ENCODE measurements at regions not wholly inside any gene's neighbourhood (a gene's known extent, or its start where the extent isn't known, plus 50 kb on each side); places are given as distances from the start of the nearest gene placed in this dataset.
"Not testable (repeated sequence)": the region's sequence is repeated elsewhere in the genome, so short reads cannot be mapped to it uniquely, and the experiment has no call there.

GRCh38 chr2:111273007-111273406 lies 152.3 kb downstream of the BCL2L11 start:
- H3K27ac Mint-ChIP-seq; H3K27ac ChIP-seq (ENCODE audit: low read depth, low read length); H3K9ac ChIP-seq (ENCODE audit: extremely low read depth, low read length, poor library complexity, severe bottlenecking); DNase-seq; H3K9me3 ChIP-seq (ENCODE audit: control insufficient read depth, low read length); H3K4me1 Mint-ChIP-seq; H3K4me3 ChIP-seq (ENCODE audit: low read length); H3K36me3 ChIP-seq (ENCODE audit: control insufficient read depth, insufficient read depth, low read length); H3K27me3 ChIP-seq (ENCODE audit: control insufficient read depth, insufficient read depth, low read length, poor library complexity, severe bottlenecking); H3K4me3 Mint-ChIP-seq; H3K36me3 Mint-ChIP-seq (ENCODE audit: low read depth); H3K27me3 Mint-ChIP-seq (ENCODE audit: insufficient read depth); H3K4me1 ChIP-seq (ENCODE audit: control insufficient read depth, insufficient read depth, low read length); H3K9me3 Mint-ChIP-seq: not testable (repeated sequence)
- 77 to 94% methylated on average over 3 of the region's 7 CpGs for WGBS, 2 experiments (ENCODE audit: insufficient coverage in 1 of 2, insufficient read length in 1 of 2)

- not testable (repeated sequence) for H3K4me1 ChIP-seq (ENCODE audit: control insufficient read depth, insufficient read depth, low read length); H3K36me3 Mint-ChIP-seq (ENCODE audit: low read depth); H3K9me3 ChIP-seq (ENCODE audit: control insufficient read depth, low read length); H3K4me3 Mint-ChIP-seq; H3K4me3 ChIP-seq (ENCODE audit: low read length); H3K27me3 ChIP-seq (ENCODE audit: control insufficient read depth, insufficient read depth, low read length, poor library complexity, severe bottlenecking); H3K4me1 Mint-ChIP-seq; H3K9me3 Mint-ChIP-seq; H3K9ac ChIP-seq (ENCODE audit: extremely low read depth, low read length, poor library complexity, severe bottlenecking); H3K27ac ChIP-seq (ENCODE audit: low read depth, low read length); H3K27ac Mint-ChIP-seq; H3K27me3 Mint-ChIP-seq (ENCODE audit: insufficient read depth); DNase-seq; H3K36me3 ChIP-seq (ENCODE audit: control insufficient read depth, insufficient read depth, low read length)
- WGBS, 2 experiments (ENCODE audit: insufficient coverage in 1 of 2, insufficient read length in 1 of 2): 94 to 100% methylated on average over 3 to 12 of the region's 15 CpGs
Observed at GRCh38 chr2:111275047-111275853, 154.5 kb downstream of the BCL2L11 start.

- H3K27ac Mint-ChIP-seq; H3K27ac ChIP-seq (ENCODE audit: low read depth, low read length); H3K4me3 ChIP-seq (ENCODE audit: low read length); H3K4me1 ChIP-seq (ENCODE audit: control insufficient read depth, insufficient read depth, low read length); H3K4me3 Mint-ChIP-seq; H3K36me3 ChIP-seq (ENCODE audit: control insufficient read depth, insufficient read depth, low read length); H3K9me3 ChIP-seq (ENCODE audit: control insufficient read depth, low read length); H3K27me3 ChIP-seq (ENCODE audit: control insufficient read depth, insufficient read depth, low read length, poor library complexity, severe bottlenecking); H3K27me3 Mint-ChIP-seq (ENCODE audit: insufficient read depth); H3K36me3 Mint-ChIP-seq (ENCODE audit: low read depth); DNase-seq; H3K9me3 Mint-ChIP-seq; H3K4me1 Mint-ChIP-seq; H3K9ac ChIP-seq (ENCODE audit: extremely low read depth, low read length, poor library complexity, severe bottlenecking): not testable (repeated sequence)
- no CpG with 5 or more reads among the region's 3 CpGs for WGBS, 2 experiments (ENCODE audit: insufficient coverage in 1 of 2, insufficient read length in 1 of 2)
Observed at GRCh38 chr2:111275854-111276171, 155.1 kb downstream of the BCL2L11 start.

GRCh38 chr2:111278133-111278532 lies 157.4 kb downstream of the BCL2L11 start:
- H3K4me3 ChIP-seq (ENCODE audit: low read length); H3K9ac ChIP-seq (ENCODE audit: extremely low read depth, low read length, poor library complexity, severe bottlenecking); H3K9me3 ChIP-seq (ENCODE audit: control insufficient read depth, low read length); DNase-seq; H3K9me3 Mint-ChIP-seq; H3K36me3 ChIP-seq (ENCODE audit: control insufficient read depth, insufficient read depth, low read length); H3K4me1 ChIP-seq (ENCODE audit: control insufficient read depth, insufficient read depth, low read length); H3K27me3 Mint-ChIP-seq (ENCODE audit: insufficient read depth); H3K27ac ChIP-seq (ENCODE audit: low read depth, low read length); H3K36me3 Mint-ChIP-seq (ENCODE audit: low read depth); H3K4me3 Mint-ChIP-seq; H3K27me3 ChIP-seq (ENCODE audit: control insufficient read depth, insufficient read depth, low read length, poor library complexity, severe bottlenecking); H3K4me1 Mint-ChIP-seq; H3K27ac Mint-ChIP-seq: not testable (repeated sequence)
- 79% methylated on average over 3 of the region's 3 CpGs; no CpG with 5 or more reads in 1 of the 2 experiments for WGBS, 2 experiments (ENCODE audit: insufficient coverage in 1 of 2, insufficient read length in 1 of 2)

GRCh38 chr2:111280709-111281286 lies 160.1 kb downstream of the BCL2L11 start:
- not testable (repeated sequence) for H3K9ac ChIP-seq (ENCODE audit: extremely low read depth, low read length, poor library complexity, severe bottlenecking); H3K36me3 ChIP-seq (ENCODE audit: control insufficient read depth, insufficient read depth, low read length); H3K9me3 Mint-ChIP-seq; H3K27me3 Mint-ChIP-seq (ENCODE audit: insufficient read depth); H3K27me3 ChIP-seq (ENCODE audit: control insufficient read depth, insufficient read depth, low read length, poor library complexity, severe bottlenecking); H3K27ac Mint-ChIP-seq; H3K36me3 Mint-ChIP-seq (ENCODE audit: low read depth); H3K4me1 ChIP-seq (ENCODE audit: control insufficient read depth, insufficient read depth, low read length); H3K4me3 ChIP-seq (ENCODE audit: low read length); DNase-seq; H3K4me1 Mint-ChIP-seq; H3K9me3 ChIP-seq (ENCODE audit: control insufficient read depth, low read length); H3K4me3 Mint-ChIP-seq; H3K27ac ChIP-seq (ENCODE audit: low read depth, low read length)
- 91% methylated on average over 2 of the region's 6 CpGs; no CpG with 5 or more reads in 1 of the 2 experiments for WGBS, 2 experiments (ENCODE audit: insufficient coverage in 1 of 2, insufficient read length in 1 of 2)

- H3K9me3 ChIP-seq (ENCODE audit: control insufficient read depth, low read length); H3K9me3 Mint-ChIP-seq; H3K27ac Mint-ChIP-seq; DNase-seq; H3K27me3 Mint-ChIP-seq (ENCODE audit: insufficient read depth); H3K36me3 Mint-ChIP-seq (ENCODE audit: low read depth); H3K27me3 ChIP-seq (ENCODE audit: control insufficient read depth, insufficient read depth, low read length, poor library complexity, severe bottlenecking); H3K9ac ChIP-seq (ENCODE audit: extremely low read depth, low read length, poor library complexity, severe bottlenecking); H3K27ac ChIP-seq (ENCODE audit: low read depth, low read length); H3K4me3 ChIP-seq (ENCODE audit: low read length); H3K4me3 Mint-ChIP-seq; H3K4me1 ChIP-seq (ENCODE audit: control insufficient read depth, insufficient read depth, low read length); H3K4me1 Mint-ChIP-seq; H3K36me3 ChIP-seq (ENCODE audit: control insufficient read depth, insufficient read depth, low read length): not testable (repeated sequence)
- WGBS, 2 experiments (ENCODE audit: insufficient coverage in 1 of 2, insufficient read length in 1 of 2): no CpG with 5 or more reads among the region's 5 CpGs
Observed at GRCh38 chr2:111282162-111282561, 161.4 kb downstream of the BCL2L11 start.
